GM21619 (cell line): ENCODE measurements at regions not wholly inside any gene's neighbourhood (a gene's known extent, or its start where the extent isn't known, plus 50 kb on each side); places are given as distances from the start of the nearest gene placed in this dataset.

Experiments
- ATAC-seq: cut with Tn5 transposase; IDR thresholded peaks from one replicate; pipeline ENCODE4 v1.9.1; 2021; ENCODE audit not compliant: unreplicated experiment

DNA sequence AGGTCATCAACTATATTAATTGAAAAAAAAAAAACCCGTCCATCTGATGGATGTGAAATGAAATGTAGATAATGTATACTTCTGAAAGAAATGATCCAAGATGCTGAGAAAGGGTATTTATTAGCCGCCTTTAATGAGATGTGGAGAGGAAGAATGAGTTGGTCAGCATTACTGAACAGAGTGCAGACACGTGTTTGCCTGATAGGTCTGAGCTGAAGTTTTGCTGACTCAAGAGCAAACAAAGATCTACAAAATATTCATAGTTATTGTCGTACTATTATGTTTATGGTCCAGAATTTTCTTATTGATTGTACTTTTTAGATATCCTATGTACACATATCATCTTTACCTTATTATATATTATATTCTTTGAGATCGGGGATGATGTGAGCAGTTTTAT lies 235.3 kb downstream of the RDH14 start:
- ATAC-seq, result no peak

DNA sequence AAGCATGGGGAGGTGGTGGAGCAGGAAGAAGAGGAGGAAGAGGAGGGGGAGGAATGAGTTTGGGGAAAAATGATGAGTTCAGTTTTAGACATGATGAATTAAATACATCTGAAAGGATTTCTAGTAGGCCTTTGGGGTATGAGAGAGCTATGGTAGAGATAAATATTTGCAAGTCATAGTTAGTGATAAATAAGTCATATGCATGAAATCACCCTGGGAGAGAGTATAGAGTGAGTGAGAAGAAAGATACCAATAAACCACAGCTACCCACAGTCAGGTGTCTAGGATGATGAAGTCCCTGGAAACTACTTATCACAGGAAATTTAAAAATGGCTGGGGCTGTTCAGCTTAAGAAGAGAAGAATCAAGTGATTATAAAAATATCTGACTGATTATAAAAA lies 240.5 kb downstream of the RDH14 start:
- no peak for ATAC-seq

DNA sequence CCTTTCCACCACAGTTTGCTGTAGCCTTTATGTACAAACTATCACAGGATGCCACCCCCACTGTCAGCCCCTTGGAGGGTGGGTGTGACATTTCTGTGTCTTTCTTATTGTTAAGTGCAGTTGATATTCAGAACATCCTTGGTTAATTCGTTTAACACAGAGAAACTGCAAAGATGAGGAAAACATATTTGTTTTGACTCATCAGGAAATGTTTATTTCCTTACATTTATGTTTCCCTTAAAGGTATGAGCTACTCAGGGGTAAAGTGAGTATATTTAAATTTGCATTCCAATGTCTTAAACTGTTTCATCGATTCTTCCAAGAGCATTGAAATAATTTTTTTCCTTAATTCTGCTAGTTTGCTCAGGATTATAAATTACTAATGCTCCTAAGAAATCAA lies 243.4 kb downstream of the RDH14 start:
- no peak for ATAC-seq

DNA sequence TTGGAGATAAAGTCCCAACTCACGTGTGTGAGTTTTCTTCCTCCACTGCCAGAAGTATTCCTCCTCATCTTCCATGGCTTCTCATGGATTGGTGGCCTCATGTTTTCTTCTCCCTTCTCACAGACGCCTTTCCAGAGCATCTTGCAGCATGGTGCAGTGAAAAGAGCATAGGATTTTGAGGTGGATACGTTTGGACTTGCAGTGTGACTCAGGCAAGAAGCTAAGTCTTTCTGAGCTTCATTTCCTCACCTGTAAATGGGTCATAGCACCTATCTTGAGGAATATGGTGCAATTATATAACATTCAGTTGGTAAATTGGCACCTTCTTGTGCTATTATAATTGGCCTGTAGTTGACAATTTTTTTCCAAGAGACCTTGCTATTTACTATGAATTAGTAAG lies 247.6 kb downstream of the RDH14 start:
- ATAC-seq, result no peak

DNA sequence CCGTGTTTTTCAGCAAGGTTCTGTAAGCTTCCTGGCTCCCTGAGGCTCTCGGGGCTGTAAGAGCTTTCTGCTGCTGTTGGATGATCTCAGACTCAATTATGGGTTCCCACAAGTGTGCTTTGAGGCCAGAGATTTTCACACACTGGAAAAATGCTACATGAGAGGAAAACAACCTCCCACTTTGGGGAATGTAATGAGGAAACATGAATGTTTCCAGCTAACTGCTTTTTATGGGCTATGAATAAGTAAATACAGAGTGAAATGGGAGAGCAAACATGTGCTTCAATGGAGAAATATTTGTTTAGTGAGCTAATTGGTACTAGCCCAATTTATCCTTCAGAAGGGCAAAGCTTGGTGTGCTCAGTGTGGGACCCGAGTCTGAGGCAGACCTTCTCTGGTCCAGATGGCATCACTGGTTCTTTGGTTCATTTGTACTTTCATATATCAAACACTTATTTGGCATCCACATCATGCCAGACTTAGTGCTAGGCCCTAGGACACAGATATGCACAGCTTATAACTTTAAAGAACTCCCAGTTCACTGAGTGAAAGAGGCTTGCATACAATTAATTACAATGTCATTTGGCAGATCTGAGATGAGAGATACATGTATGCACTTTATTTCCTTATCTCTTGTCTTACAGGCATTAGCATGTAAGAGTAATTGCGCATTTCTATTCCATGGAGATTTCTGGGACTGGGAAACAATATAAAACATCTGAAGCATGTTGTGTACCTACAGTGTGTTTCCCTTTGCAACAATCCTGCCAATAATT lies 248.8 kb downstream of the RDH14 start:
- ATAC-seq, result no peak

DNA sequence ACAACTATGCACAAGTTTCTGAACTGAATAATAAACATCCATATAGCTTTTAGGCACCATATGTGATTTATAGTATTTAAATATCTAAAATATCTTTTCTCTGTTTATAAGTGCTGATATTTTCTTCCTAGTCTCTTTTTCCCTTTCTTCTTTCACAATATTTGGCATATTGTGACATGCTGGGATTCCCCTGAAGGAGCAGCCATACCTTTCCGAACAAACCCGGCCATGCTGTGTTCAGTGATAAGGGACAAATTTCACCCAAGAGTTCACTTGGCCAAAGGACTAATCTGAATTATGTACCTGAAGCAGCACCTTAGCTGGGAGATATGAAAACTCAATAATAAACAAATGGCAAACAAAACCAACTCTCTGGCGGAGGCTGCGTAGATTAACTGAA lies 250.8 kb downstream of the RDH14 start:
- no peak for ATAC-seq

DNA sequence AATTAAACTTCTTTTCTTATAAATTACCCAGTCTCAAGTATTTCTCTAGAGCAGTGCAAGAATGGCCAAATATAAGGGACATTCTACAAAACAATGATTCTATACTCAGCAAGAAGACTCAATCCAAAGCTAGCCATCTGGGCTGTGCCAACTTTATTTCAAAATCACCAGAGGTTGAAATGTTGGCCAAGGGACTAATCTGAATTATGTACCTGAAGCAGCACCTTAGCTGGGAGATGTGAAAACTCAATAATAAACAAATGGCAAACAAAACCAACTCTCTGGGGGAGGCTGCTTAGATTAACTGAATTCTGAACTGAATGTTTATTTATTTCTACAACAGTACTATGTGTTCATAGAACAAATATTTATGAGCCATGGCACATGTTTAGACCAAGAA lies 251.3 kb downstream of the RDH14 start:
- ATAC-seq, result no peak

DNA sequence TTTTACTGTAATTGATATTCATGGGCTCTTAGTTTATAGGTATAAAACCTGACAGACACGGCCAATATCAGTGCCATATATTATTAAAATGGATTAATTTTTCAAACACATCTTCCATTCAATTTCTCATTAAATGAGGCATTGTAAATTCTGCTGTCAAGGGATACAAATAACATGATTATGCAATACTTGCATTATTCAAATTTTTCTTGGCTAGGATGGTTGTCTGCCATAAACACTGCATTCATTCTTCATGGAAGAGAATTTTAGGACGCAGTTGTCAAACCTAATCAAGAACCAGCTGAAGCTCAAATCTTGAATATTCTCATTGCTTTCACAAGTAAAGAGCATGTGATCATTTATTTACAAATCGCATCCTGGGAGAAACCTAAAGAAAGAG lies 255.6 kb downstream of the RDH14 start:
- ATAC-seq, result no peak

DNA sequence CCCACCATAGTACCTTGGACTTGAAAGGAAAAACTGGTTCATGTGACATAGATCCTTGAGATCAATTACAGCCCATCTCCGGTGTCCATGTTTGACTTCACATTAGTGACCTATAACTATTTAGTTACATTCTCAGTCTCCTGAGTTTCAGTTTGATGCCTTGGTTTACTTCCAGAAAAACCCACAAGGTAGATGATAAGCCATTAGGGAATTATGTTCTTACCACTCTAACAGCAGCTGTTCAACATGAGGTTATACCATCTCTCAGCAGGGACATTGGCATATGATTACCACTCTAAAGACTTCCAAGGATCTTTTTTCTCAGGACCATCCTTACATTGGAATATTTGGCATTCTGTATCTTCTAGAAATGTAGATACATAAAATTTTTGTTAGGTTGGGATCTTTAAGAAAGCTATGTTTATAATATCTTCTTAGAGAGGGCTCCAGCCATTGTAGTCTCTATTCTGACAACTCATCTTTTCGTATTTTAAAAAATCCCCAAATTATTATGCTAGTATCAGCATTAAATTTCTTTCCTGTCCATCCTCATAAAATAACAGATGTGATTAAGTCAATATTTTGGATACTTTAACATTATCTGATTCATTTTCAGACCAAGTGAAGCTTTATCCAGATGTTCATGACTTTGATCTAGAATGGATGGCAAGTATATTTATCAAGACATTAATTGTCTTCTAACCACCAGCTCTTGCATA lies 258.9 kb downstream of the RDH14 start:
- no peak for ATAC-seq

DNA sequence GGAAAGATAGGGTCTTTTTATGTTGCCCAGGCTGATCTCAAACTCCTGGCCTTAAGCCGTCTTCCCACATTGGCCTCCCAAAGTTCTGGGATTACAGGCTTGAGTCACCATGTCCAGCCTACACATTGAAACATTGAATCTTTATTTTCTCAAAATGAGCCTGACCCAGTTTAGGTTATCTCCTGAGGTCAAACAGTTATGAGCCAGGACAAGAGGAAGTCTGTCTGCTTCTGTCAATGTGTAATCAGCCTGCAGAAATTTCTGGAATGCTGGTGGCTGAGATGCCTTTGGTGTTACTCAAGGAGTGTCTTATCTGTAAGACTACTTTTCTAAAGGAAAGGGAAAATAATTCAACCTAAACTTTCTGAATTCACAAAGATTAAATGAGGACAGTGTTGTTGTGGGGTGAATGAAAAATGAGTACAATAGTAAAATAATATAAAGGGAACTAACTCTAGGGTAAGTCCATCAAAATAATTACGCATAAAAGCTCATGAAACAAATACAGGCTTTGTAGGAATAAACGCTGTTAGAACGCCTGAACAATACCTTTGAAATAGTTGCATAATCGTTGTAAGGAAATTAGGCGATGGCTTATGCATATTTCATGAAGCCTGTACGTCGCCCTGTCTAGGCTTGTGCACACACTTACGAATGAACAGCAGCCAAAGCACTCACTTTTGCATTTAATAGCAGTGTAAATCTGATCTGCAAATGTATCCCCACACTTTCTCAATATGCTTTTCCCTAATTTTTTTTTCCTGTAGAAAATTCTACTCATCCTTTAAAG lies 260.8 kb downstream of the RDH14 start:
- ATAC-seq, result no peak

DNA sequence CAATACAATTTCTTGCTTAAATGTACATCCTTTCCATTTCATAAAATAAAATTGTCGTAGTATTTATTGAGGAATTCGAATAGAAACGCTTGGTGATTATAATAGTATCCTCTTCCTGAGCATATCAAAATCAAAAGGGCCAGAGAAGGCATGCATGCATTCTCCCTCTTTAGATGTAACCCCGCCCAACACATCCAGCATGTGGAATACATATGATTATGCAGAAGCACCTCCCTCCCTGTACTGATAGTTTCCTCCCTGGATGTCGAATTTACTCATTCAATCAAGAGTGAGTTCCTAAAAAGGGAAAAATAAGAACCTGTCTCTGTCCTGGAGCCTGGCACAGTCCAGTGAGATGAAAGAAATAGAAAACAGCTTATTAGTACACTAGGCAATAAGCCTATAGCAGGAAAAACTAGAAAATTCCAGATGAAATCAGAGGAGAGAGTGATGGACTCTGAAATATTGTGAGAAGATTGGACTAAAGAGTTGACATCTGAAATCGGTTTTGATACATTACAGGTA lies 262.9 kb downstream of the RDH14 start:
- ATAC-seq, result no peak

DNA sequence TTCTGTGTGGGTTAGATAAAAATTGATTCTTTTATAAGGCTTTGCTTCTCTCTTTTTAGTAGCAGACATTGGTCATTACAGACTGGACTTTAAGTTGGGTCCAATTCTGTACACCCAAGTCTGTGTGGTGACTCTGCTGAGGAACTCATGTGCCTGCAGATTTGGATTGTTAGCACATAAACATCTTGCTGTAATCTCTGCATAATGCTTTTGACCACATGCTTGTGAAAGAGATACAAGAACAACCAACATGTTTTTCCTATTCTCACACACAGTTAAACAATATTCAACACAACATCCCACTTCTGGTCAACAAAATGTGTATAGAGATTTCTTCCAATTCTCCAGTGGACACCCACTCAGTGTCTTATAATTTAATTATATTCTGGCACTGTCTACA lies 270.1 kb downstream of the RDH14 start:
- ATAC-seq, result no peak

DNA sequence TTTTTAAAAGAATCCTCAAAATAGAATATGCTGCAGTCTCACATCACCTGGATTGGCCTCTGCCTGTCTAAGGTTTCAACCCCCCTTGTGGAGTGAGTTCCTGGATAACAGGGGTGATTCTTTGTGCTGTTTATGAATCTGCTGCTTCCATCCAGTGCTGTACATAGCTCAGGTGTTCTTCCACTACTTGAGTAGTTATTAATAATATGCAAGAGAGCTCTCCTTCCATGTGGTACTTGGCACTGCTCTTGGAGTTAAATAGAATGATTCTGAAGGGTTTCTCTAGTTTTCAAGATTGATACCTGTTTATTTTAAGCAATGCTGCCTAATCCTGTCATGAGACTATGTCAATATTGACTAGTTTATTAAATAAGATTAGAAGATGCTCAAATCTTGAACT lies 273.6 kb downstream of the RDH14 start:
- ATAC-seq, result no peak

DNA sequence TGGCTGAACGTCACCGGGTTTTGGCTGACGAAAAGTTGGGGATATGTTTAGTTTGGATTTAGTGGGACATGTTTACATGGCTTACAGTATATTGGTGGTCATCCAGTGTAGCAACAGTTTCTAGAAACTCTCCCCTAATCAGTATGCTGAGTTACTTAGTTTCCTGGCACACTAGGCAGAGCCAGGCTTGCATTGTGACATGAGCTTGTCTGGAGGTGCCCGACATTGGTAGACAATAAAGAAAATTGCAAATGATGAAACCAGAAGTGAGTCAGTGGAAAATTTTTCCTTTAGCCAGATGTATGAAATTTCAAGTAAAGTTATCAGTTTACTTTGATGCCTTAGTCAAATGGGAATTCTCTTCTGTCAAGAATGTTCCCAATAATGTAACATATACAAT lies 276.1 kb downstream of the RDH14 start:
- ATAC-seq, result no peak

DNA sequence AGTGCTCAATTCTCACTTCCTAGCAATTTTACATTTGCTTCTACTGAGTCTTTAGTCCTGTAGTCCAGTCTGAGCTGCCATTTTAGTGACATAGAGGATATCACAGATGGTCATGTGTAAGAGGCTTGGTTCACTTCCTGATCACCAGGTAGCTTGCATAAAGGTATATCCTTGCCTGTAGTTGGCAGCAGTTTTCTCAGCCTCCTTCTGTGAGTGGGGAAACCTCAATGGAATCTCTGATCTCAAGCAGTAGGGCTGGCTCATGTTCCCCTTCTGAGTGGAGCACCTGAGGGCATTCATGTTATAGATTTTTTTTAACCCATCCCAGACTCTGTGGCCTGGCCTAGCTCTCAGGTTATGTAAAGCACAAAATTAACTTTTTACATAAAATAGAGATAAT lies 278.4 kb downstream of the RDH14 start:
- ATAC-seq, result no peak

DNA sequence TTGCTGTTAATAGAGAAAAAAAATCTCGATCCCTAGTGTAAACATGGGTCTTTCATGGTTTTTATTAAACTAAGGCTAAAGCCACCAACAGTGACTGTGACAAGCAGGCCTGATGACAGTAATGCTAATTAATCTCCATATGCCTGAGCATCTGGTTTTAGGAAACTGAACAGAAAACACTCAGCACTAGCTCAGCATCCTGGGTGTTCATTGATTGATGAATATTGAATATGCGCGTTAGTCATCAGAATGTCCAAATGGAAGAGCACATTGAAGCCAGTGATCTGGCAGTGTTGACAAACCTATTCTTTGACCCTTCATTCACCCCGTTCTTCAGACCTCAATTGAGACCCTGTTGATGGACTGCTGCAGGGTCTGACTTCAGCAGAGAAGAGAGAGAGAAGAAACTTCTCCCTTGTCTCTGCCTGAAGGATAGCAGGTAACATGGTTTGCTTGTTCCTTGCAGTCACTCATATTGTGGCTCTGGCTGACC lies 283.8 kb downstream of the RDH14 start:
- no peak for ATAC-seq

DNA sequence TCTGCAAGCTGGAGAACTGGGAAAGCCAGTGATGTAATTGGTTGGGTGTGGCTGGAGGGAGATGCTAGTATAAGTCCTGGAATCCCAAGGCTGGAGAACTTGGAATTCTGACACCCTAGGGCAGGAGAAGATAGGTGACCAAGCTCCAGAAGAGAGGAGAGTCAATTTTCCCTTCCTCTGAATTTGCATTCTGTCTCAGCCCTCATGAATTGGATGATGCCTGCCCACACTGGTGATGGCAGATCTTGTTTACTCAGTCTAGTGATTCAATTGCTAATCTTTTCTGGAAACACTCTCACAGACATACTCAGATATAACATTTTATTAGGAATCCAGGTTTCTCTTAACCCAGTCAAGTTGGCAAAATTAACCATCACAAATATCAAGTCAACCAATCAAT lies 287.2 kb downstream of the RDH14 start:
- no peak for ATAC-seq

DNA sequence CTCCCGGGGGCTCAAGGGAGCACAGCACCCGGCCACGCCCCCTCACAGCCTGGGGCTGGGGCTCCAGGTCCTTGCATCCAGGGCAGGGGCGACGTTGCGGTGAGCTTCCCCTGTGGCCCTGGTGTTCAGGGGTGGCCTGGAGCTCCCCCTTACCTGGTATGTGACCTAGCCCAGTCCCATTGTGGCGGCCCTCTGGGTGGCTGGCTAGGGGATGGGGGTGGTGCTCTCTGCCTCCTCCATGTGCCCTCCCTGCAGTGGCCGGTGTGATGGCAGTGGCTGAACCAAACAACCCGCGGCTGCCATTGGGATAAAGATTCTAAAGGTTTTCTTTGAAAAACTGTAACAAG lies 288.3 kb downstream of the RDH14 start:
- ATAC-seq, result no peak

DNA sequence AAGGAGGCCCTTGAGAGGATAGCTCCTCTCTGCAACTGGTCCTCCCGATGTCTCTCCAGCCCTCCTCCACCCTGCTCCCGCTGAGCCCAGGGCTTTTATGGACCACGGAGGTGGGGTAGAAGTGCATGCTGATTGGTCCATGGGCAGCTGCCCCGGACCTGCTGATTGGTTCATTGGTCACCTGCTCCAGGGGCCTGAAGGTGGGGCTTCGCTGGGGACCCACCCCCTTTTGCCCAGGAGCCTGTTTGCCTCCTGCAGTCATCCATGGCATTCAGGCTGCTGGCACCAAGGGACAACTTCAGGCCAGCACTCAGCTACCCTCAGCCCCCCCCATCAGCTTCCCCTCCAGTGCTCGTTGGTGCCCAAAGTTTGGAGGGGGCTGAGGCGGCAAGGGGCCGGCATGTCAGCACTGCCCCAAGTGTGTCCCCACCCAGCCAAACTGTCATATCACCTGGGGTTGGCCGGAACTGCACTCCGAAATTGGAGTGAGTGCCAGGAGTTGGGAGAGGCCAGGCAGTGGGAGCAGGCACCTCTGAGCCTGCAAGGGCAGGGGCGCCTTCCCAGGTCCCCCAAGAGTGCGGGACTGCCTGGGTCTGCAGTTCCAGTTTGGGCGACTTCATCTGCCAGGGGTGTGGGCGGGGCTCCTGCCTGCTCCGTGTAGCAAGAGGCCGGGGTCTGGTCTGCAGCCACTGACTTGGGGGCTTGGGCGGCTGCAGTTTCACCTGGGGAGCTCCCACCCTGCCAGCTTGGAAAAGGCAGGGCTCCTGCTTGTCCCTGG lies 288.9 kb downstream of the RDH14 start:
- ATAC-seq, result no peak

DNA sequence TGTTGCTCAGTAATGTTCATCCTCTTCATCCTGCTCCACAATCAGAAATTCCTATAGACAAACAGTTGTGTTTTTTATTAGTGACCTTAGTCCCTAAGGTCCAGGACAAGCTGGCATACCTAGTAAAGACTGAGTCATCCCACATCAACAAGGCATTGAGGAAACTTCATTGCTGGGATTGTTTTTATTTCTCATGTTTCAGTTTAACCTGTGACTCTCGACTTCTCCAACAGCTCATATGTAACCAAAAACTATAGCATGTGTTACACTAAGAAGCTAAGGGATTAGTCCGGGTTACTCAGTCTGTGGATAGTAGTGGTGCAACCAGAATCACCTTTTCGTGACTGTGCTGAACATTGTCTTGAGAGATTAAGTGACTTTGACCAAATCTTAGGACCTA lies 292.1 kb downstream of the RDH14 start:
- no peak for ATAC-seq

DNA sequence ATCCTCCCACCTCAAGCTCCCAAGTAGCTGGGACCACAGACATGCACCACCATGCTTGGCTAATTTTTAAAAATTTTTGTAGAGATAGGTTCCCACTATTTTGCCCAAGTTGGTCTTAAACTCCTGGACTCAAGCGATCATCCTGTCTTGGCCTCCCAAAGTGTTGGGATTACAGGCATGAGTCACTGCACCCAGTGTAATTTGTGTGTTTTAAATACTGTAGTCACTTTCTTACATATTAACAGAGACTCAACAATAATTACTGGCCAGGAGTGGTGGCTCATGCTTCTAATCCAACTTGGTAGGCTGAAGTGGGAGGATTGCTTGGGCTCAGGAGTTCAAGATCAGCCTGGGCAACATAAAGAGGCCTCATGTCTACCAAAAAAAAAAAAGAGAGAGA lies 293.0 kb downstream of the RDH14 start:
- no peak for ATAC-seq
